IMR-90 (cell line): ENCODE measurements at regions not wholly inside any gene's neighbourhood (a gene's known extent, or its start where the extent isn't known, plus 50 kb on each side); places are given as distances from the start of the nearest gene placed in this dataset.

ENCODE experiments used
- ATAC-seq: fragments of 200-7000 bp; cut with Tn5 transposase; 2 replicates; pipeline ENCODE4 v1.9.1; 2020; ENCODE audit warnings: low read depth, mild to moderate bottlenecking, moderate library complexity
- BruUV-seq: library from RNA; stranded (reverse); fragments of 400-500 nt; replicated peaks from 2 replicates; lab custom pipeline; 2021; lab: Mats Ljungman, UMichigan
- CTCF ChIA-PET: fragments of 300-600 bp; formaldehyde crosslinking; extraction: SDS; loops from one replicate; lab custom pipeline; 2021; ENCODE audit warnings: antibody characterized with exemption; lab: Yijun Ruan, JAX
- POLR2A ChIA-PET: fragments of 300-600 bp; sonication (Branson Sonifier 250); formaldehyde crosslinking; loops from one replicate; lab custom pipeline; 2022; ENCODE audit warnings: antibody characterized with exemption; ENCODE audit not compliant: unreplicated experiment; lab: Charles Lee
- DNase-seq: peaks from one replicate; pipeline ENCODE4 v3.0.0; 2013
- H2AFZ ChIP-seq: replicated peaks from 2 replicates; pipeline ENCODE3; 2013; ENCODE audit warnings: low read length, mild to moderate bottlenecking; ENCODE audit not compliant: poor library complexity
- H2AK5ac ChIP-seq: 2 replicates; pipeline ENCODE4 v1.6.1; 2013; ENCODE audit warnings: low read depth, low read length, inconsistent platforms
- H2AK9ac ChIP-seq: replicated peaks from 2 replicates; pipeline ENCODE3; 2013; ENCODE audit warnings: mild to moderate bottlenecking, low read depth, low read length, moderate library complexity; ENCODE audit not compliant: poor library complexity
- H2BK120ac ChIP-seq: 2 replicates; pipeline ENCODE4 v1.6.1; 2013; ENCODE audit warnings: low read depth, low read length, inconsistent platforms
- H2BK15ac ChIP-seq: 3 replicates; pipeline ENCODE4 v1.6.1; 2013; ENCODE audit warnings: low read depth, low read length, inconsistent platforms
- H2BK20ac ChIP-seq: 2 replicates; pipeline ENCODE4 v1.6.1; 2013; ENCODE audit warnings: low read depth, mild to moderate bottlenecking, inconsistent platforms, low read length, moderate library complexity
- H2BK5ac ChIP-seq: 2 replicates; pipeline ENCODE4 v1.6.1; 2013; ENCODE audit warnings: mild to moderate bottlenecking, low read depth, low read length, inconsistent platforms; ENCODE audit not compliant: poor library complexity, severe bottlenecking
- H3K14ac ChIP-seq: replicated peaks from 2 replicates; pipeline ENCODE4 v1.6.1; 2013; ENCODE audit warnings: low read depth, low read length, inconsistent platforms
- H3K18ac ChIP-seq: 2 replicates; pipeline ENCODE4 v1.6.1; 2013; ENCODE audit warnings: low read depth, low read length, control low read depth
- H3K23ac ChIP-seq: 2 replicates; pipeline ENCODE4 v1.6.1; 2013; ENCODE audit warnings: low read depth, low read length, inconsistent platforms
- H3K27ac ChIP-seq: 2 replicates; pipeline ENCODE4 v1.5.1; 2013; ENCODE audit warnings: mild to moderate bottlenecking, control low read depth, low read length; ENCODE audit not compliant: insufficient read depth
- H3K27me3 ChIP-seq: 2 replicates; pipeline ENCODE4 v1.6.1; 2013; ENCODE audit warnings: low read length; ENCODE audit not compliant: control insufficient read depth, insufficient read depth
- H3K36me3 ChIP-seq: 2 replicates; pipeline ENCODE4 v1.6.1; 2013; ENCODE audit warnings: low read length, mixed read lengths; ENCODE audit not compliant: control insufficient read depth, insufficient read depth
- H3K4ac ChIP-seq: 2 replicates; pipeline ENCODE4 v1.6.1; 2013; ENCODE audit warnings: low read depth, low read length, inconsistent platforms
- H3K4me1 ChIP-seq: 2 replicates; pipeline ENCODE4 v1.6.1; 2013; ENCODE audit warnings: low read length, mixed read lengths; ENCODE audit not compliant: control insufficient read depth, insufficient read depth
- H3K4me2 ChIP-seq: 2 replicates; pipeline ENCODE4 v1.6.1; 2013; ENCODE audit warnings: low read depth, mild to moderate bottlenecking, control low read depth, low read length, moderate library complexity
- H3K4me3 ChIP-seq: 2 replicates; pipeline ENCODE4 v1.5.1; 2013; ENCODE audit warnings: low read depth, mild to moderate bottlenecking, control low read depth, low read length, moderate library complexity; ENCODE audit not compliant: insufficient read depth
- H3K56ac ChIP-seq: 2 replicates; pipeline ENCODE4 v1.6.1; 2013; ENCODE audit warnings: low read length, inconsistent platforms; ENCODE audit not compliant: insufficient read depth; ENCODE audit errors: extremely low read depth
- H3K79me1 ChIP-seq, 2 experiments: 2 replicates each; pipeline ENCODE4 v1.6.1; 2013; ENCODE audit warnings: low read length in 2 of 2, inconsistent platforms in 1 of 2, low read depth in 1 of 2
- H3K9ac ChIP-seq: 2 replicates; pipeline ENCODE4 v1.6.1; 2013; ENCODE audit warnings: low read depth, low read length, control low read depth
- H3K9me1 ChIP-seq: 2 replicates; pipeline ENCODE4 v1.6.1; 2013; ENCODE audit warnings: low read length, inconsistent platforms; ENCODE audit not compliant: insufficient read depth
- H3K9me3 ChIP-seq: 2 replicates; pipeline ENCODE4 v1.6.1; 2013; ENCODE audit warnings: low read length; ENCODE audit not compliant: control insufficient read depth, insufficient read depth
- H4K20me1 ChIP-seq: 2 replicates; pipeline ENCODE4 v1.6.1; 2013; ENCODE audit warnings: low read length, inconsistent platforms; ENCODE audit not compliant: insufficient read depth
- H4K5ac ChIP-seq: 2 replicates; pipeline ENCODE4 v1.6.1; 2013; ENCODE audit warnings: mild to moderate bottlenecking, low read depth, low read length, control low read depth
- H4K8ac ChIP-seq, 2 experiments: 2 replicates each; pipeline ENCODE4 v1.6.1; 2013; ENCODE audit warnings: low read depth in 2 of 2, low read length in 2 of 2, control low read depth in 1 of 2, inconsistent platforms in 1 of 2
- H4K91ac ChIP-seq: 2 replicates; pipeline ENCODE4 v1.6.1; 2013; ENCODE audit warnings: low read depth, low read length, inconsistent platforms; ENCODE audit not compliant: insufficient read depth
- BHLHE40 ChIP-seq: fragments of 150-350 bp; IDR thresholded peaks from 2 replicates; pipeline ENCODE4 v1.6.1; 2016; ENCODE audit warnings: mild to moderate bottlenecking, low read depth, low read length
- CEBPB ChIP-seq: IDR thresholded peaks from 2 replicates; pipeline ENCODE4 v1.6.1; 2012; ENCODE audit warnings: low read depth, low read length, improper control_type of control experiment
- CHD1 ChIP-seq: IDR thresholded peaks from 2 replicates; pipeline ENCODE4 v1.6.1; 2012; ENCODE audit warnings: low read depth, low read length, improper control_type of control experiment
- CTCF ChIP-seq: conservative IDR thresholded peaks from 2 replicates; pipeline ENCODE4 v1.5.1; 2012; ENCODE audit warnings: mild to moderate bottlenecking, low read depth, low read length, improper control_type of control experiment
- FOS ChIP-seq: fragments of 150-350 bp; IDR thresholded peaks from 2 replicates; pipeline ENCODE4 v1.6.1; 2016; ENCODE audit warnings: low read depth, low read length
- MAFK ChIP-seq: IDR thresholded peaks from 2 replicates; pipeline ENCODE4 v1.6.1; 2012; ENCODE audit warnings: low read depth, low read length, improper control_type of control experiment
- MAZ ChIP-seq: IDR thresholded peaks from 2 replicates; pipeline ENCODE4 v1.6.1; 2012; ENCODE audit warnings: low read depth, mild to moderate bottlenecking, low read length, improper control_type of control experiment, moderate library complexity, borderline replicate concordance
- MXI1 ChIP-seq: IDR thresholded peaks from 2 replicates; pipeline ENCODE4 v1.6.1; 2012; ENCODE audit warnings: low read depth, mild to moderate bottlenecking, low read length, moderate library complexity, borderline replicate concordance
- NFE2L2 ChIP-seq: fragments of 150-350 bp; IDR thresholded peaks from 2 replicates; pipeline ENCODE4 v1.6.1; 2016; ENCODE audit warnings: low read depth, mild to moderate bottlenecking, low read length
- POLR2A ChIP-seq: IDR thresholded peaks from 2 replicates; pipeline ENCODE4 v1.6.1; 2012; ENCODE audit warnings: mild to moderate bottlenecking, low read depth, low read length
- RAD21 ChIP-seq: IDR thresholded peaks from 2 replicates; pipeline ENCODE4 v1.6.1; 2012; ENCODE audit warnings: low read length, improper control_type of control experiment
- RCOR1 ChIP-seq: IDR thresholded peaks from 2 replicates; pipeline ENCODE4 v1.6.1; 2012; ENCODE audit warnings: mild to moderate bottlenecking, low read length, improper control_type of control experiment; ENCODE audit not compliant: insufficient replicate concordance
- RFX5 ChIP-seq: IDR thresholded peaks from 2 replicates; pipeline ENCODE4 v1.8.0; 2012; ENCODE audit warnings: low read depth, mild to moderate bottlenecking, low read length, moderate library complexity
- SMC3 ChIP-seq: fragments of 150-350 bp; IDR thresholded peaks from 2 replicates; pipeline ENCODE4 v1.6.1; 2016; ENCODE audit warnings: low read depth, mild to moderate bottlenecking, antibody characterized with exemption, low read length, moderate library complexity
- USF2 ChIP-seq: fragments of 150-350 bp; IDR thresholded peaks from 2 replicates; pipeline ENCODE4 v1.6.1; 2017; ENCODE audit warnings: mild to moderate bottlenecking, antibody characterized with exemption, low read length, low read depth
- WGBS, 2 experiments: methylation state at CpG; one replicate each; pipeline versions ENCODE4 v1.1.5 to v1.1.7; 2013; ENCODE audit warnings: missing lambda C conversion rate in 2 of 2; ENCODE audit not compliant: insufficient read length in 1 of 2; ENCODE audit errors: extremely low coverage in 2 of 2; 5-methylcytosine and 5-hydroxymethylcytosine counted together
- dilution Hi-C: fragments of 300-500 bp; cut with HindIII; formaldehyde crosslinking; loops from one replicate; pipeline ENCODE4 v1.14.3; 2018; ENCODE audit warnings: low sequenced_read_pairs; ENCODE audit not compliant: unreplicated experiment
- in situ Hi-C: fragments of 300-500 bp; cut with MboI; formaldehyde crosslinking; loops from 3 replicates; pipeline ENCODE4 v1.14.3; 2019; ENCODE audit warnings: low sequenced_read_pairs, inconsistent platforms, mixed read lengths
- intact Hi-C: fragments of 100-400 bp; cut with micrococcal nuclease; formaldehyde crosslinking; loops from 2 replicates; pipeline ENCODE4 v1.10.0; 2022
- TF ChIP-seq, protein P1 (sequence below): fragments of 150-350 bp; IDR thresholded peaks from 2 replicates; pipeline ENCODE4 v1.6.1; 2016; ENCODE audit warnings: low read depth, mild to moderate bottlenecking, low read length, moderate library complexity, borderline replicate concordance

DNA sequence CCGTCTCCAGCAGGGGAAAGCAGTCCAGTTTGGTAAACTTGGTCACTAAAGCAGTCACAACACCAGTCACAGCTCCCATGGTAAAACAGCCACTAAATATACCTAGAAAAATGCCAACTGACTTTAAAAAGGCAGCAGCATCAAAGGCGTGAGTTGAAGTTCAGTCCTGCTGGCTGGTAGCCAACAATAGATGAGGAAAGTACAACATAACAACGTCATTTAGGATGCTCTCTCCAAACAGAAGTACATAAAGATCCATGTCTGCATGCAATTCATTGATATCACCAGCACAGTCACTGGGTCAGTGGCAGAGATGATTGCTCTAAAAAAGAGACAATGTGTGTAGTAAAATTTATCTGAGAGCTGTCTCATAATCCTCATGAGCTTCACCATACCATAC is 59.3 kb upstream of the TMPO start:
- no peak overlapping the region for H2BK5ac ChIP-seq
- H3K9me3 ChIP-seq = no peaks in the 10 kb centered on the region
- in situ Hi-C loops = no loop called here
- H2BK120ac ChIP-seq = no peak overlapping the region
- H2BK20ac ChIP-seq = no peak overlapping the region
- no peak overlapping the region for H4K5ac ChIP-seq
- POLR2A ChIA-PET = no interaction called here
- no peak overlapping the region for H2AFZ ChIP-seq
- H3K4me1 ChIP-seq = peaks cover 2% of the 10 kb centered on the region
- no peak overlapping the region for H4K8ac ChIP-seq
- CTCF ChIA-PET = no interaction called here
- no peak overlapping the region for H3K4me3 ChIP-seq
- H4K91ac ChIP-seq = no peak overlapping the region
- no peak overlapping the region for H3K4ac ChIP-seq
- H3K27me3 ChIP-seq = no peaks in the 10 kb centered on the region; the same call in 1 of the 2 replicates
- no CpG with 5 or more reads among the region's 3 CpGs for WGBS, 2 experiments
- H3K23ac ChIP-seq = no peak overlapping the region
- H4K20me1 ChIP-seq = no peaks in the 10 kb centered on the region
- H2AK5ac ChIP-seq = no peak overlapping the region
- no peaks in the 10 kb centered on the region; the same call in 1 of the 2 replicates for H3K9me1 ChIP-seq
- DNase-seq (no peak), ATAC-seq (no peak)
- no peak overlapping the region for H3K27ac ChIP-seq
- no peaks in the 10 kb centered on the region for H3K79me1 ChIP-seq
- H3K56ac ChIP-seq = no peak overlapping the region
- H2AK9ac ChIP-seq = no peak overlapping the region
- no peak overlapping the region for H3K14ac ChIP-seq
- BruUV-seq = no TSS peak
- TF ChIP-seq SMC3 = no peak
- TF ChIP-seq USF2 = no peak
- TF ChIP-seq POLR2A = no peak
- TF ChIP-seq NFE2L2 = no peak
- no peak for TF ChIP-seq MAFK
- TF ChIP-seq, protein P1, sequence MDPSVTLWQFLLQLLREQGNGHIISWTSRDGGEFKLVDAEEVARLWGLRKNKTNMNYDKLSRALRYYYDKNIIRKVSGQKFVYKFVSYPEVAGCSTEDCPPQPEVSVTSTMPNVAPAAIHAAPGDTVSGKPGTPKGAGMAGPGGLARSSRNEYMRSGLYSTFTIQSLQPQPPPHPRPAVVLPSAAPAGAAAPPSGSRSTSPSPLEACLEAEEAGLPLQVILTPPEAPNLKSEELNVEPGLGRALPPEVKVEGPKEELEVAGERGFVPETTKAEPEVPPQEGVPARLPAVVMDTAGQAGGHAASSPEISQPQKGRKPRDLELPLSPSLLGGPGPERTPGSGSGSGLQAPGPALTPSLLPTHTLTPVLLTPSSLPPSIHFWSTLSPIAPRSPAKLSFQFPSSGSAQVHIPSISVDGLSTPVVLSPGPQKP = no peak
- TF ChIP-seq CEBPB = no peak
- no peak for TF ChIP-seq CHD1
- no peak for TF ChIP-seq RCOR1
- no peak for TF ChIP-seq RAD21
- TF ChIP-seq MXI1 = no peak
- TF ChIP-seq FOS = no peak
- TF ChIP-seq BHLHE40 = no peak
- no peak for TF ChIP-seq MAZ
- no peak for TF ChIP-seq CTCF
- no peak for TF ChIP-seq RFX5
- dilution Hi-C loops = no loop called here
- no peak overlapping the region for H3K18ac ChIP-seq
- intact Hi-C loops = no loop called here
- no peaks in the 10 kb centered on the region for H3K36me3 ChIP-seq
- no peak overlapping the region for H2BK15ac ChIP-seq
- H3K9ac ChIP-seq = no peak overlapping the region
- no peak overlapping the region for H3K4me2 ChIP-seq
